ENCODE measurements at regions not wholly inside any gene's neighbourhood (a gene's known extent, or its start where the extent isn't known, plus 50 kb on each side); places are given as distances from the start of the nearest gene placed in this dataset.

GRCh38 chr2:17313261-17313660, 205.0 kb downstream of the RAD51AP2 start:
- WGBS: 83% methylated on average over 2 of the region's 4 CpGs
- H2BK12ac ChIP-seq (ENCODE audit: low read length in 2 of 2): no peak overlapping the region
- no peak overlapping the region for H2BK120ac ChIP-seq (ENCODE audit: low read depth, low read length)

GRCh38 chr2:17311771-17312511, 206.3 kb downstream of the RAD51AP2 start:
- Histone ChIP-seq H3K79me1 (replicated peaks; ENCODE audit: low read length, poor library complexity, severe bottlenecking) (no peaks in the 10 kb centered on the region), H2BK12ac (ENCODE audit: low read length in 2 of 2) (no peak overlapping the region), H3K36me3 (ENCODE audit: control insufficient read depth in 1 of 2, insufficient read depth in 2 of 2, low read depth in 1 of 2, low read length in 2 of 2) (no peaks in the 10 kb centered on the region), H2BK5ac (ENCODE audit: low read depth, low read length, poor library complexity, severe bottlenecking) (no peak overlapping the region), H2BK120ac (ENCODE audit: low read depth, low read length) (no peak overlapping the region), H2BK15ac (ENCODE audit: low read depth, poor library complexity, severe bottlenecking) (no peak overlapping the region), H2AFZ (ENCODE audit: low read depth, low read length) (no peak overlapping the region), H3K27me3 (ENCODE audit: control insufficient read depth in 1 of 2, insufficient read depth in 1 of 2, low read length in 2 of 2) (peaks cover 0 to 5% of the 10 kb centered on the region in 2 experiments), H2AK5ac (ENCODE audit: low read length, severe bottlenecking) (no peak overlapping the region), H3K18ac (ENCODE audit: low read depth in 1 of 2, low read length in 2 of 2) (no peak overlapping the region), H3K4ac (ENCODE audit: low read depth in 1 of 2, low read length in 2 of 2) (no peak overlapping the region), H3K4me2 (ENCODE audit: low read length, poor library complexity, severe bottlenecking) (no peak overlapping the region), H3K9ac (ENCODE audit: low read length) (no peak overlapping the region), H3K27ac (ENCODE audit: low read length, poor library complexity, severe bottlenecking) (peak overlapping the region; percentile 10), H3K4me3 (ENCODE audit: insufficient read depth in 1 of 2, low read depth in 1 of 2, low read length in 2 of 2) (no peak overlapping the region), H3K14ac (ENCODE audit: low read length in 2 of 2) (no peak overlapping the region), H3K9me3 (ENCODE audit: control insufficient read depth, low read length) (no peaks in the 10 kb centered on the region), H4K8ac (ENCODE audit: low read length) (no peak overlapping the region), H3K23ac (ENCODE audit: low read length in 2 of 2) (no peak overlapping the region), H4K91ac (ENCODE audit: low read length) (no peak overlapping the region), H3K4me1 (ENCODE audit: control insufficient read depth, insufficient read depth, low read depth, low read length) (no peaks in the 10 kb centered on the region)
- WGBS: 67% methylated on average over 1 of the region's 1 CpG
- no peak for DNase-seq

More at GRCh38 chr2:17313261-17313660, 205.0 kb downstream of the RAD51AP2 start:
- H4K91ac ChIP-seq (ENCODE audit: low read length): no peak overlapping the region
- H2AK5ac ChIP-seq (ENCODE audit: low read length, severe bottlenecking): no peak overlapping the region
- no peak overlapping the region for H4K8ac ChIP-seq (ENCODE audit: low read length)
- H3K18ac ChIP-seq (ENCODE audit: low read depth in 1 of 2, low read length in 2 of 2): no peak overlapping the region
- no peak overlapping the region for H3K23ac ChIP-seq (ENCODE audit: low read length in 2 of 2)
- H2AFZ ChIP-seq (ENCODE audit: low read depth, low read length): no peak overlapping the region
- H3K9me3 ChIP-seq (ENCODE audit: control insufficient read depth, low read length): no peaks in the 10 kb centered on the region
- H2BK5ac ChIP-seq (ENCODE audit: low read depth, low read length, poor library complexity, severe bottlenecking): no peak overlapping the region
- no peak overlapping the region for H3K4me2 ChIP-seq (ENCODE audit: low read length, poor library complexity, severe bottlenecking)
- H3K4ac ChIP-seq (ENCODE audit: low read depth in 1 of 2, low read length in 2 of 2): no peak overlapping the region
- H3K4me3 ChIP-seq (ENCODE audit: insufficient read depth in 1 of 2, low read depth in 1 of 2, low read length in 2 of 2): no peak overlapping the region
- no peaks in the 10 kb centered on the region for H3K79me1 ChIP-seq (replicated peaks; ENCODE audit: low read length, poor library complexity, severe bottlenecking)
- H3K27ac ChIP-seq (ENCODE audit: low read length, poor library complexity, severe bottlenecking): no peak overlapping the region
- no peak overlapping the region for H2BK15ac ChIP-seq (ENCODE audit: low read depth, poor library complexity, severe bottlenecking)
- H3K27me3 ChIP-seq (ENCODE audit: control insufficient read depth in 1 of 2, insufficient read depth in 1 of 2, low read length in 2 of 2): peaks cover 0 to 5% of the 10 kb centered on the region in 2 experiments
- H3K36me3 ChIP-seq (ENCODE audit: control insufficient read depth in 1 of 2, insufficient read depth in 2 of 2, low read depth in 1 of 2, low read length in 2 of 2): no peaks in the 10 kb centered on the region
- no peak for DNase-seq
- no peak overlapping the region for H3K9ac ChIP-seq (ENCODE audit: low read length)
- no peak overlapping the region for H3K14ac ChIP-seq (ENCODE audit: low read length in 2 of 2)
- H3K4me1 ChIP-seq (ENCODE audit: control insufficient read depth, insufficient read depth, low read depth, low read length): peaks cover 2% of the 10 kb centered on the region

- Histone ChIP-seq H2BK12ac (ENCODE audit: low read length in 2 of 2) (no peak overlapping the region), H4K91ac (ENCODE audit: low read length) (no peak overlapping the region), H3K27me3 (ENCODE audit: control insufficient read depth in 1 of 2, insufficient read depth in 1 of 2, low read length in 2 of 2) (no peaks in the 10 kb centered on the region), H4K8ac (ENCODE audit: low read length) (no peak overlapping the region), H3K18ac (ENCODE audit: low read depth in 1 of 2, low read length in 2 of 2) (no peak overlapping the region), H3K79me1 (replicated peaks; ENCODE audit: low read length, poor library complexity, severe bottlenecking) (no peaks in the 10 kb centered on the region), H3K4me1 (ENCODE audit: control insufficient read depth, insufficient read depth, low read depth, low read length) (no peaks in the 10 kb centered on the region), H3K27ac (ENCODE audit: low read length, poor library complexity, severe bottlenecking) (no peak overlapping the region), H3K9me3 (ENCODE audit: control insufficient read depth, low read length) (no peaks in the 10 kb centered on the region), H3K36me3 (ENCODE audit: control insufficient read depth in 1 of 2, insufficient read depth in 2 of 2, low read depth in 1 of 2, low read length in 2 of 2) (no peaks in the 10 kb centered on the region), H3K14ac (ENCODE audit: low read length in 2 of 2) (no peak overlapping the region), H3K9ac (ENCODE audit: low read length) (no peak overlapping the region), H2BK120ac (ENCODE audit: low read depth, low read length) (no peak overlapping the region), H2BK5ac (ENCODE audit: low read depth, low read length, poor library complexity, severe bottlenecking) (no peak overlapping the region), H3K4me2 (ENCODE audit: low read length, poor library complexity, severe bottlenecking) (no peak overlapping the region), H3K4me3 (ENCODE audit: insufficient read depth in 1 of 2, low read depth in 1 of 2, low read length in 2 of 2) (no peak overlapping the region), H2AFZ (ENCODE audit: low read depth, low read length) (no peak overlapping the region), H2BK15ac (ENCODE audit: low read depth, poor library complexity, severe bottlenecking) (no peak overlapping the region), H2AK5ac (ENCODE audit: low read length, severe bottlenecking) (no peak overlapping the region), H3K4ac (ENCODE audit: low read depth in 1 of 2, low read length in 2 of 2) (no peak overlapping the region), H3K23ac (ENCODE audit: low read length in 2 of 2) (no peak overlapping the region)
- 86% methylated on average over 2 of the region's 2 CpGs for WGBS
- DNase-seq: no peak
These were observed 207.1 kb downstream of the RAD51AP2 start for GRCh38 chr2:17311106-17311619.

- DNase-seq: peak; percentile 65
- Histone ChIP-seq H3K4me1 (ENCODE audit: control insufficient read depth, insufficient read depth, low read depth, low read length) (no peaks in the 10 kb centered on the region), H3K4me3 (ENCODE audit: insufficient read depth in 1 of 2, low read depth in 1 of 2, low read length in 2 of 2) (no peak overlapping the region), H2BK120ac (ENCODE audit: low read depth, low read length) (no peak overlapping the region), H2BK12ac (ENCODE audit: low read length in 2 of 2) (no peak overlapping the region), H3K4me2 (ENCODE audit: low read length, poor library complexity, severe bottlenecking) (no peak overlapping the region), H3K79me1 (replicated peaks; ENCODE audit: low read length, poor library complexity, severe bottlenecking) (no peaks in the 10 kb centered on the region), H3K9ac (ENCODE audit: low read length) (no peak overlapping the region), H3K27me3 (ENCODE audit: control insufficient read depth in 1 of 2, insufficient read depth in 1 of 2, low read length in 2 of 2) (no peaks in the 10 kb centered on the region), H3K23ac (ENCODE audit: low read length in 2 of 2) (no peak overlapping the region), H2BK15ac (ENCODE audit: low read depth, poor library complexity, severe bottlenecking) (no peak overlapping the region), H2AFZ (ENCODE audit: low read depth, low read length) (no peak overlapping the region), H3K36me3 (ENCODE audit: control insufficient read depth in 1 of 2, insufficient read depth in 2 of 2, low read depth in 1 of 2, low read length in 2 of 2) (no peaks in the 10 kb centered on the region), H3K4ac (ENCODE audit: low read depth in 1 of 2, low read length in 2 of 2) (no peak overlapping the region), H3K18ac (ENCODE audit: low read depth in 1 of 2, low read length in 2 of 2) (no peak overlapping the region), H3K27ac (ENCODE audit: low read length, poor library complexity, severe bottlenecking) (no peak overlapping the region), H4K91ac (ENCODE audit: low read length) (no peak overlapping the region), H3K9me3 (ENCODE audit: control insufficient read depth, low read length) (no peaks in the 10 kb centered on the region), H3K14ac (ENCODE audit: low read length in 2 of 2) (no peak overlapping the region), H4K8ac (ENCODE audit: low read length) (no peak overlapping the region), H2BK5ac (ENCODE audit: low read depth, low read length, poor library complexity, severe bottlenecking) (no peak overlapping the region), H2AK5ac (ENCODE audit: low read length, severe bottlenecking) (no peak overlapping the region)
- 14% methylated on average over 5 of the region's 6 CpGs for WGBS
These were observed 208.4 kb downstream of the RAD51AP2 start for GRCh38 chr2:17309741-17310339.

Measured in mesenchymal stem cell (in vitro differentiated cells and primary cell).